GM23248 (cell line): ENCODE measurements at regions not wholly inside any gene's neighbourhood (a gene's known extent, or its start where the extent isn't known, plus 50 kb on each side); places are given as distances from the start of the nearest gene placed in this dataset.

Source experiments
- DNase-seq: peaks from one replicate; pipeline ENCODE4 v3.0.0-alpha.2; 2015
- H2AFZ ChIP-seq: fragments of 200-600 bp; sonication (generic); 2 replicates; pipeline ENCODE4 v1.6.1; 2016; ENCODE audit warnings: antibody characterized with exemption
- H3F3A ChIP-seq: fragments of 200-600 bp; sonication (generic); 2 replicates; pipeline ENCODE4 v1.6.1; 2016; ENCODE audit warnings: mild to moderate bottlenecking, antibody characterized with exemption, mixed run types; ENCODE audit not compliant: insufficient read depth
- H3K27ac ChIP-seq: fragments of 200-600 bp; sonication (generic); 2 replicates; pipeline ENCODE4 v1.5.1; 2016; ENCODE audit warnings: mild to moderate bottlenecking
- H3K27me3 ChIP-seq: fragments of 200-600 bp; sonication (generic); replicated peaks from 2 replicates; pipeline ENCODE4 v1.6.1; 2016; ENCODE audit warnings: mild to moderate bottlenecking; ENCODE audit not compliant: insufficient read depth
- H3K36me3 ChIP-seq: fragments of 200-600 bp; sonication (generic); 2 replicates; pipeline ENCODE4 v1.6.1; 2016; ENCODE audit warnings: low read depth, mild to moderate bottlenecking
- H3K4me1 ChIP-seq: fragments of 200-600 bp; sonication (generic); 2 replicates; pipeline ENCODE4 v1.6.1; 2016; ENCODE audit warnings: mild to moderate bottlenecking; ENCODE audit not compliant: insufficient read depth
- H3K4me2 ChIP-seq: fragments of 200-600 bp; sonication (generic); one replicate; pipeline ENCODE4 v1.6.1; 2016; ENCODE audit warnings: mild to moderate bottlenecking; ENCODE audit not compliant: unreplicated experiment
- H3K4me3 ChIP-seq: fragments of 200-600 bp; sonication (generic); 2 replicates; pipeline ENCODE4 v1.5.1; 2016; ENCODE audit warnings: mild to moderate bottlenecking
- H3K79me2 ChIP-seq: fragments of 200-600 bp; sonication (generic); 2 replicates; pipeline ENCODE4 v1.6.1; 2016; ENCODE audit warnings: mild to moderate bottlenecking; ENCODE audit not compliant: insufficient read depth
- H3K9ac ChIP-seq: fragments of 200-600 bp; sonication (generic); 2 replicates; pipeline ENCODE4 v1.6.1; 2016; ENCODE audit warnings: mild to moderate bottlenecking
- H3K9me2 ChIP-seq: fragments of 200-600 bp; sonication (generic); 2 replicates; pipeline ENCODE4 v1.6.1; 2016; ENCODE audit warnings: mixed run types, mild to moderate bottlenecking, moderate library complexity; ENCODE audit not compliant: insufficient read depth
- H3K9me3 ChIP-seq: fragments of 200-600 bp; sonication (generic); one replicate; pipeline ENCODE4 v1.6.1; 2017; ENCODE audit warnings: low read depth
- H4K20me1 ChIP-seq: fragments of 200-600 bp; sonication (generic); 2 replicates; pipeline ENCODE4 v1.6.0; 2016; ENCODE audit not compliant: insufficient read depth
- EZH2 ChIP-seq: fragments of 200-600 bp; sonication (generic); IDR thresholded peaks from 2 replicates; pipeline ENCODE4 v1.6.1; 2018; ENCODE audit warnings: antibody characterized with exemption, mild to moderate bottlenecking; ENCODE audit not compliant: insufficient read depth, poor library complexity, severe bottlenecking
- EZH2phosphoT487 ChIP-seq: fragments of 200-600 bp; sonication (generic); IDR thresholded peaks from 2 replicates; pipeline ENCODE4 v1.6.1; 2018; ENCODE audit warnings: antibody characterized with exemption, moderate library complexity, mild to moderate bottlenecking, low read depth; ENCODE audit not compliant: insufficient read depth
- WGBS, 2 experiments: methylation state at CpG; one replicate each; pipeline ENCODE4 v1.1.6; 2015 to 2017; ENCODE audit warnings: low lambda C conversion rate in 2 of 2, low coverage in 1 of 2; ENCODE audit errors: missing lambda C conversion rate in 2 of 2; 5-methylcytosine and 5-hydroxymethylcytosine counted together
- in situ Hi-C: fragments of 300-500 bp; cut with MboI; formaldehyde crosslinking; loops from 2 replicates; pipeline ENCODE4 v1.15.0; 2020

DNA sequence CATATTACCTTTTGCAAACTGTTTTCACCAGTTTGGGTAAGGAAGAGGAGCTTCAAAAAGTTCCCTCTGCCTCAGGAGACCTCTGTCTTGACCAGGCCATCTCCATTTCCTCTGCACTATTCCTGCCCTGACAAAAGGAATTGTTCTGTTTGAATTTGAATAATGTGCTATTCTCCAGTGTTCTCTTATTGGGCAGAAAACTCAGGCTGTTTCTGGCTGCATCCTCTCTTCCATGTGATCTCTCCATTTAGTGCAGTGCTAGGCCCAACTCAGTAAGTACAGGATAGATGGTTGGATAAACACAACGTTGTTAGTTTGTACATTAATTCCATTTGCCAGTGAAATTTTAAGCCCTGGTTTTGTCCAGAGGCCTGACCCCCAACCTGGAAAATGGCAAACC lies 102.2 kb upstream of the CELF4 start:
- Histone ChIP-seq H3F3A (no peaks in the 10 kb centered on the region), H2AFZ (no peak overlapping the region), H3K9me3 (no peaks in the 10 kb centered on the region), H3K27me3 (no peaks in the 10 kb centered on the region), H4K20me1 (no peaks in the 10 kb centered on the region), H3K4me1 (no peaks in the 10 kb centered on the region), H3K36me3 (no peaks in the 10 kb centered on the region), H3K4me3 (no peak overlapping the region), H3K27ac (no peak overlapping the region), H3K9ac (no peak overlapping the region), H3K79me2 (no peaks in the 10 kb centered on the region), H3K9me2 (no peaks in the 10 kb centered on the region), H3K4me2 (no peak overlapping the region)
- TF ChIP-seq EZH2phosphoT487 (no peak), EZH2 (no peak)
- 33 to 36% methylated on average over 1 of the region's 1 CpG for WGBS, 2 experiments
- in situ Hi-C loops = no loop called here
- no peak for DNase-seq

- H3F3A ChIP-seq = no peaks in the 10 kb centered on the region
- H3K9me2 ChIP-seq = no peaks in the 10 kb centered on the region
- WGBS, 2 experiments = 0 to 5% methylated on average over 1 of the region's 1 CpG
- DNase-seq = no peak
- no peaks in the 10 kb centered on the region for H3K27me3 ChIP-seq
- in situ Hi-C loops = no loop called here
- no peaks in the 10 kb centered on the region for H3K9me3 ChIP-seq
- H3K9ac ChIP-seq = no peak overlapping the region
- no peaks in the 10 kb centered on the region for H3K79me2 ChIP-seq
- H4K20me1 ChIP-seq = no peaks in the 10 kb centered on the region
- no peak overlapping the region for H3K4me3 ChIP-seq
- no peaks in the 10 kb centered on the region for H3K36me3 ChIP-seq
- H2AFZ ChIP-seq = no peak overlapping the region
- H3K4me2 ChIP-seq = no peak overlapping the region
- no peaks in the 10 kb centered on the region for H3K4me1 ChIP-seq
- TF ChIP-seq EZH2 = no peak
- no peak for TF ChIP-seq EZH2phosphoT487
- no peak overlapping the region for H3K27ac ChIP-seq
Observed at GRCh38 chr18:37666991-37667390, 101.4 kb upstream of the CELF4 start.

GRCh38 chr18:37666451-37666850 lies 100.9 kb upstream of the CELF4 start:
- Histone ChIP-seq H3K4me1 (no peaks in the 10 kb centered on the region), H2AFZ (no peak overlapping the region), H3F3A (no peaks in the 10 kb centered on the region), H3K9me2 (no peaks in the 10 kb centered on the region), H3K36me3 (no peaks in the 10 kb centered on the region), H3K9me3 (no peaks in the 10 kb centered on the region), H3K4me2 (no peak overlapping the region), H3K4me3 (no peak overlapping the region), H3K79me2 (no peaks in the 10 kb centered on the region), H3K27ac (no peak overlapping the region), H3K27me3 (no peaks in the 10 kb centered on the region), H3K9ac (no peak overlapping the region), H4K20me1 (no peaks in the 10 kb centered on the region)
- in situ Hi-C loops = no loop called here
- TF ChIP-seq EZH2phosphoT487 = no peak
- no peak for TF ChIP-seq EZH2
- DNase-seq = no peak
- WGBS, 2 experiments = 1 to 3% methylated on average over 2 of the region's 2 CpGs

DNA sequence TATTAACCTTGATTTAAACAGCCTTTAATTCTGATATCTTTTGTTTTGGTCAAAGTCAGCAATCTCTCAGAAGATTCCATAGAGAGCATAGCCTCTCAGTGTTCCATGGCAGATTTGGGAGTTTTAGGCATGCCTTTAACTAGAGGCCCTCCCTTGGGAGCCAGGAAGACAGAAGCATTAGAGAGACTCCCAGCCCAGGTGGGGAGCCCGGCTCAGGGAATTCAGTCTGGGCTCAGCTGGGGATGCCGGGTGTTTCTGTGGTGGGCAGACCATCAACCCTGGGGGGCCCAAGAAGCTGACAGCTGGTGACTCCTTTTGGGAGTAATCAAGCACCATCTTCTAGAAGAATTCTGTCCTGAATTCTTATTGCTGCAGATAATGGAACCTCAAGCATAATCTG lies 99.7 kb upstream of the CELF4 start:
- no peaks in the 10 kb centered on the region for H3K9me2 ChIP-seq

GRCh38 chr18:37663446-37663845 lies 97.8 kb upstream of the CELF4 start:
- WGBS, 2 experiments = 6 to 13% methylated on average over 2 of the region's 2 CpGs
- no peak for TF ChIP-seq EZH2phosphoT487
- no peak for TF ChIP-seq EZH2
- Histone ChIP-seq H4K20me1 (no peaks in the 10 kb centered on the region), H3K27me3 (no peaks in the 10 kb centered on the region), H3K9me2 (no peaks in the 10 kb centered on the region), H3K9ac (no peak overlapping the region), H3K36me3 (no peaks in the 10 kb centered on the region), H3K79me2 (no peaks in the 10 kb centered on the region), H3K4me3 (no peak overlapping the region), H2AFZ (no peak overlapping the region), H3K27ac (no peak overlapping the region), H3F3A (no peaks in the 10 kb centered on the region), H3K9me3 (no peaks in the 10 kb centered on the region), H3K4me1 (no peaks in the 10 kb centered on the region), H3K4me2 (no peak overlapping the region)
- in situ Hi-C loops = no loop called here
- no peak for DNase-seq

More for the DNA sequence above, 99.7 kb upstream of the CELF4 start:
- no peak for TF ChIP-seq EZH2phosphoT487
- TF ChIP-seq EZH2 = no peak
- Histone ChIP-seq H2AFZ (no peak overlapping the region), H3K79me2 (no peaks in the 10 kb centered on the region), H3K36me3 (no peaks in the 10 kb centered on the region), H3K9ac (no peak overlapping the region), H3F3A (no peaks in the 10 kb centered on the region), H3K27me3 (no peaks in the 10 kb centered on the region), H3K9me3 (no peaks in the 10 kb centered on the region), H3K4me2 (no peak overlapping the region), H3K4me1 (no peaks in the 10 kb centered on the region), H3K4me3 (no peak overlapping the region), H3K27ac (no peak overlapping the region), H4K20me1 (no peaks in the 10 kb centered on the region)
- DNase-seq = no peak
- in situ Hi-C loops = no loop called here
- 24 to 30% methylated on average over 2 of the region's 2 CpGs for WGBS, 2 experiments
